GM12874 (cell line): ENCODE measurements at regions not wholly inside any gene's neighbourhood (a gene's known extent, or its start where the extent isn't known, plus 50 kb on each side); places are given as distances from the start of the nearest gene placed in this dataset.

Experiments
- CTCF ChIP-seq: IDR thresholded peaks from 2 replicates; pipeline ENCODE4 v1.5.1; 2011; ENCODE audit warnings: low read depth, mild to moderate bottlenecking, control low read depth, low read length, moderate library complexity; ENCODE audit not compliant: insufficient read depth

GRCh38 chr9:129354498-129354897 is 176.4 kb upstream of the IER5L start:
- no peak for TF ChIP-seq CTCF

GRCh38 chr9:129353697-129354336 is 175.8 kb upstream of the IER5L start:
- no peak for TF ChIP-seq CTCF

GRCh38 chr9:129352146-129352865 is 174.2 kb upstream of the IER5L start:
- no peak for TF ChIP-seq CTCF

- TF ChIP-seq CTCF: no peak
These were observed 173.6 kb upstream of the IER5L start for GRCh38 chr9:129351642-129352145.

GRCh38 chr9:129351058-129351641 is 173.1 kb upstream of the IER5L start:
- no peak for TF ChIP-seq CTCF

- TF ChIP-seq CTCF: no peak
These were observed 172.3 kb upstream of the IER5L start for GRCh38 chr9:129350143-129350935.

- no peak for TF ChIP-seq CTCF
These were observed 171.5 kb upstream of the IER5L start for GRCh38 chr9:129349665-129349947.
